GM18507 (cell line): ENCODE measurements at regions not wholly inside any gene's neighbourhood (a gene's known extent, or its start where the extent isn't known, plus 50 kb on each side); places are given as distances from the start of the nearest gene placed in this dataset.

ENCODE experiments used
- DNase-seq: peaks from one replicate; pipeline ENCODE4 v3.0.0; 2011; ENCODE audit warnings: low read depth; ENCODE audit not compliant: insufficient read length; ENCODE audit errors: extremely low spot score
- FAIRE-seq: peaks from 2 replicates; lab custom pipeline; 2011; peaks lifted over from hg19 to GRCh38; lab: Jason Lieb, UNC

- no peak for DNase-seq
- FAIRE-seq = no peak
These were observed 58.1 kb downstream of the KLF4 start for GRCh38 chr9:107431461-107431860.

- no peak for FAIRE-seq
These were observed 59.5 kb downstream of the KLF4 start for GRCh38 chr9:107430071-107430470.

GRCh38 chr9:107426126-107426525 is 63.4 kb downstream of the KLF4 start:
- no peak for DNase-seq
- FAIRE-seq = no peak

More at GRCh38 chr9:107430071-107430470, 59.5 kb downstream of the KLF4 start:
- no peak for DNase-seq

GRCh38 chr9:107425101-107426025 is 64.2 kb downstream of the KLF4 start:
- FAIRE-seq = peak; percentile 89
- peak; percentile 25 for DNase-seq

GRCh38 chr9:107423540-107423939 is 66.0 kb downstream of the KLF4 start:
- FAIRE-seq = no peak
- DNase-seq = no peak

GRCh38 chr9:107422189-107423185 is 67.1 kb downstream of the KLF4 start:
- no peak for FAIRE-seq
- DNase-seq = no peak

- DNase-seq = no peak
- no peak for FAIRE-seq
These were observed 79.1 kb downstream of the KLF4 start for GRCh38 chr9:107410420-107410819.

GRCh38 chr9:107409581-107410389 is 79.8 kb downstream of the KLF4 start:
- FAIRE-seq (no peak), DNase-seq (no peak)

GRCh38 chr9:107407675-107408074 is 81.9 kb downstream of the KLF4 start:
- FAIRE-seq (no peak), DNase-seq (no peak)

- DNase-seq (no peak), FAIRE-seq (no peak)
These were observed 84.1 kb downstream of the KLF4 start for GRCh38 chr9:107405511-107405910.

GRCh38 chr9:107404736-107405135 is 84.8 kb downstream of the KLF4 start:
- DNase-seq (no peak), FAIRE-seq (no peak)

- no peak for DNase-seq
- no peak for FAIRE-seq
These were observed 85.4 kb downstream of the KLF4 start for GRCh38 chr9:107404161-107404560.

- DNase-seq = no peak
These were observed 92.2 kb downstream of the KLF4 start for GRCh38 chr9:107397076-107398044.

GRCh38 chr9:107394264-107394663 is 95.3 kb downstream of the KLF4 start:
- DNase-seq (no peak), FAIRE-seq (no peak)

More at GRCh38 chr9:107397076-107398044, 92.2 kb downstream of the KLF4 start:
- FAIRE-seq = no peak

GRCh38 chr9:107390778-107391177 is 98.8 kb downstream of the KLF4 start:
- no peak for FAIRE-seq
- DNase-seq = no peak

GRCh38 chr9:107390279-107390678 is 99.3 kb downstream of the KLF4 start:
- FAIRE-seq = no peak
- no peak for DNase-seq

- no peak for FAIRE-seq
- no peak for DNase-seq
These were observed 99.9 kb downstream of the KLF4 start for GRCh38 chr9:107389617-107390071.

GRCh38 chr9:107388890-107389289 is 100.7 kb downstream of the KLF4 start:
- no peak for FAIRE-seq

More at GRCh38 chr9:107388890-107389289, 100.7 kb downstream of the KLF4 start:
- DNase-seq = no peak
